Right lobe of liver (tissue), 6 donors: ENCODE measurements at regions not wholly inside any gene's neighbourhood (a gene's known extent, or its start where the extent isn't known, plus 50 kb on each side); places are given as distances from the start of the nearest gene placed in this dataset.

Source experiments
- ATAC-seq, 4 donors: fragments of 200-7000 bp; cut with Tn5 transposase; one replicate each; pipeline ENCODE4 v1.9.1; 2020; ENCODE audit warnings: mild to moderate bottlenecking in 4 of 4, moderate library complexity in 4 of 4
- DNase-seq, 3 donors: peaks; one replicate each; pipeline ENCODE4 v3.0.0-alpha.2; 2020
- H3K27ac ChIP-seq, 3 donors: fragments of 200-600 bp; one replicate each; pipeline ENCODE4 v1.8.0; 2022
- H3K27me3 ChIP-seq, 2 donors: fragments of 200-600 bp; one replicate each; pipeline ENCODE4 v1.8.0; 2022
- H3K36me3 ChIP-seq, 4 donors: fragments of 200-600 bp; sonication (generic) in 1 of 4; one replicate each; pipeline versions ENCODE4 v1.5.1 to v1.8.0; 2017 to 2022; ENCODE audit warnings: control low read depth in 1 of 4
- H3K4me1 ChIP-seq, 4 donors: fragments of 200-600 bp; sonication (generic) in 1 of 4; one replicate each; pipeline versions ENCODE4 v1.5.1 to v1.8.0; 2017 to 2022; ENCODE audit warnings: control low read depth in 1 of 4
- H3K4me3 ChIP-seq, 3 donors: fragments of 200-600 bp; one replicate each; pipeline ENCODE4 v1.8.0; 2022
- H3K9me3 ChIP-seq, 4 donors: fragments of 200-600 bp; sonication (generic) in 1 of 4; one replicate each; pipeline versions ENCODE4 v1.5.1 to v1.8.0; 2017 to 2022; ENCODE audit warnings: control low read depth in 1 of 4
- CTCF ChIP-seq, 4 donors: fragments of 200-600 bp in 3 of 4; fragments of 450-650 bp in 1 of 4; IDR thresholded peaks; one replicate each; pipeline versions ENCODE4 v1.5.1 to v1.8.0; 2016 to 2022; ENCODE audit warnings: antibody characterized with exemption in 4 of 4, mild to moderate bottlenecking in 2 of 4
- POLR2A ChIP-seq: fragments of 450-650 bp; IDR thresholded peaks from one replicate; pipeline ENCODE4 v1.6.1; 2017; ENCODE audit warnings: antibody characterized with exemption, mild to moderate bottlenecking
- WGBS: methylation state at CpG from one replicate; pipeline ENCODE4 v1.1.6; 2018; ENCODE audit warnings: low coverage, low lambda C conversion rate; ENCODE audit not compliant: insufficient coverage; ENCODE audit errors: missing lambda C conversion rate; 5-methylcytosine and 5-hydroxymethylcytosine counted together
- intact Hi-C, 2 donors: fragments of 100-400 bp; cut with DNase I; formaldehyde crosslinking; loops; one replicate each; pipeline versions ENCODE4 v1.11.2 to v1.14.1; 2022
- donor health status: DM: no; HTN: yes; CAD: no.
- donor health status: DM: no; HTN: no; CAD: no.
- donor health status: DM: no; HTN: no; CAD: no.
- donor health status: DM: no; HTN: yes; CAD: no.
- donor health status: DM: no; HTN: yes; CAD: no.

- no peaks in the 10 kb centered on the region for H3K36me3 ChIP-seq
- H3K27me3 ChIP-seq = no peaks in the 10 kb centered on the region
- H3K27ac ChIP-seq = no peak overlapping the region
- TF ChIP-seq POLR2A = no peak
- no peak for TF ChIP-seq CTCF (IDR thresholded peaks at IDR 0.05)
- intact Hi-C loops = no loop called here
- no peaks in the 10 kb centered on the region for H3K9me3 ChIP-seq
- no peak overlapping the region for H3K4me3 ChIP-seq
- WGBS = 83% methylated on average over 6 of the region's 6 CpGs
- no peaks in the 10 kb centered on the region for H3K4me1 ChIP-seq
- ATAC-seq (peak in 1 of 4 donors; percentile 44), DNase-seq (no peak)
These were observed 171.9 kb upstream of the ELL2 start for GRCh38 chr5:96133341-96134079.

GRCh38 chr5:96129276-96129675, 167.6 kb upstream of the ELL2 start:
- no peaks in the 10 kb centered on the region for H3K27me3 ChIP-seq
- H3K36me3 ChIP-seq = no peaks in the 10 kb centered on the region
- no peak for ATAC-seq
- H3K27ac ChIP-seq = no peak overlapping the region
- H3K4me3 ChIP-seq = no peak overlapping the region
- no peak for DNase-seq
- TF ChIP-seq CTCF (IDR thresholded peaks at IDR 0.05) = no peak
- no peak for TF ChIP-seq POLR2A
- intact Hi-C loops = loop anchor here in 1 of 2 donors (10.0 kb wide), 1 partner anchor 206 kb away; no protein-coding TSS in a partner anchor
- no peaks in the 10 kb centered on the region for H3K9me3 ChIP-seq
- WGBS = 79% methylated on average over 1 of the region's 1 CpG
- peaks cover 0 to 25% (median 9%) of the 10 kb centered on the region in 4 donors for H3K4me1 ChIP-seq

GRCh38 chr5:96128204-96128864, 166.7 kb upstream of the ELL2 start:
- Histone ChIP-seq H3K4me3 (peak overlapping the region in 2 of 3 donors; percentile 5 to 9), H3K27me3 (no peaks in the 10 kb centered on the region), H3K9me3 (no peaks in the 10 kb centered on the region), H3K27ac (peak overlapping the region; percentile 10 to 96 (median 88)), H3K36me3 (no peaks in the 10 kb centered on the region), H3K4me1 (peaks cover 0 to 32% (median 11%) of the 10 kb centered on the region in 4 donors)
- ATAC-seq (peak; percentile 17 to 47 (median 33)), DNase-seq (no peak)
- TF ChIP-seq CTCF (IDR thresholded peaks at IDR 0.05) (no peak), POLR2A (no peak)
- WGBS = 34% methylated on average over 6 of the region's 6 CpGs
- intact Hi-C loops = loop anchor here in 1 of 2 donors (10.0 kb wide), 1 partner anchor 206 kb away; no protein-coding TSS in a partner anchor

GRCh38 chr5:96127538-96127937, 165.9 kb upstream of the ELL2 start:
- Histone ChIP-seq H3K27ac (peak overlapping the region in 2 of 3 donors; percentile 88 to 96), H3K4me3 (no peak overlapping the region), H3K4me1 (peaks cover 0 to 38% (median 13%) of the 10 kb centered on the region in 4 donors), H3K36me3 (no peaks in the 10 kb centered on the region), H3K27me3 (no peaks in the 10 kb centered on the region), H3K9me3 (no peaks in the 10 kb centered on the region)
- 42% methylated on average over 2 of the region's 2 CpGs for WGBS
- TF ChIP-seq CTCF (IDR thresholded peaks at IDR 0.05) = no peak
- TF ChIP-seq POLR2A = no peak
- intact Hi-C loops = loop anchor here in 1 of 2 donors (10.0 kb wide), 1 partner anchor 207 kb away; no protein-coding TSS in a partner anchor
- ATAC-seq (no peak), DNase-seq (no peak)
